ENCODE measurements at regions not wholly inside any gene's neighbourhood (a gene's known extent, or its start where the extent isn't known, plus 50 kb on each side); places are given as distances from the start of the nearest gene placed in this dataset.
"Not testable (repeated sequence)": the region's sequence is repeated elsewhere in the genome, so short reads cannot be mapped to it uniquely, and the experiment has no call there.

DNA sequence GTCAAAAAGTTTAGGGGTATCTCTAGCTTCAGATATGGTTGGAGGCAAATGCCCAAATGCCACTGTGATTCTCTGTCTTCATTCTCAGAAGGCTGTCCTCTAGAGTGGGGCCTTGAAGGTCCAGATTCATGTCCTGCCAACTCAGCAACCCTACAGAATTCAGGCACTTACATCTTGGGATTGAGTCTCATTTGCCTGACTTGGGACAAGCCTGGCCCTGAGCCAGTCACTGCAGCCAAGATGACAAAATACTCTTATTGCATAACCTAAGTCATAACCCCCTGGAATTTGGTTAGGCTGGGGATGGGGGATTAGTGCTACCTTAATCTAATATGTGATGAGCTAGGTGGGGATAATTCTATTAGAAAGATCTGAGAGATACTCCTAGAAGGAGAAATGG, 100.5 kb downstream of the AREG start:
- H3K9ac ChIP-seq (ENCODE audit: low read length), result no peak overlapping the region
- no peaks in the 10 kb centered on the region for H3K36me3 ChIP-seq (ENCODE audit: control insufficient read depth, insufficient read depth, low read length, severe bottlenecking)
- peaks cover 29% of the 10 kb centered on the region for H3K4me1 ChIP-seq (ENCODE audit: control insufficient read depth, insufficient read depth, low read length)
- no peaks in the 10 kb centered on the region for H3K27me3 ChIP-seq (replicated peaks; ENCODE audit: control insufficient read depth, insufficient read depth, low read length)
- DNase-seq (ENCODE audit: low read depth), result peak; percentile 57
- H3K9me3 ChIP-seq (ENCODE audit: control insufficient read depth, low read length), result no peaks in the 10 kb centered on the region
- H3K4me3 ChIP-seq (ENCODE audit: low read length), result no peak overlapping the region

GRCh38 chr4:74546057-74546456, 101.1 kb downstream of the AREG start:
- H3K4me3 ChIP-seq (ENCODE audit: low read length), result no peak overlapping the region
- no peaks in the 10 kb centered on the region for H3K27me3 ChIP-seq (replicated peaks; ENCODE audit: control insufficient read depth, insufficient read depth, low read length)
- H3K9ac ChIP-seq (ENCODE audit: low read length), result no peak overlapping the region
- no peaks in the 10 kb centered on the region for H3K36me3 ChIP-seq (ENCODE audit: control insufficient read depth, insufficient read depth, low read length, severe bottlenecking)
- peaks cover 25% of the 10 kb centered on the region for H3K4me1 ChIP-seq (ENCODE audit: control insufficient read depth, insufficient read depth, low read length)
- DNase-seq (ENCODE audit: low read depth), result peak; percentile 73
- no peaks in the 10 kb centered on the region for H3K9me3 ChIP-seq (ENCODE audit: control insufficient read depth, low read length)

- Histone ChIP-seq H3K4me1 (ENCODE audit: control insufficient read depth, insufficient read depth, low read length) (peaks cover 25% of the 10 kb centered on the region), H3K36me3 (ENCODE audit: control insufficient read depth, insufficient read depth, low read length, severe bottlenecking) (no peaks in the 10 kb centered on the region), H3K9ac (ENCODE audit: low read length) (no peak overlapping the region), H3K4me3 (ENCODE audit: low read length) (no peak overlapping the region), H3K9me3 (ENCODE audit: control insufficient read depth, low read length) (no peaks in the 10 kb centered on the region), H3K27me3 (replicated peaks; ENCODE audit: control insufficient read depth, insufficient read depth, low read length) (no peaks in the 10 kb centered on the region)
- DNase-seq (ENCODE audit: low read depth), result no peak
These were observed 102.1 kb downstream of the AREG start for GRCh38 chr4:74547042-74547441.

- no peak overlapping the region for H3K9ac ChIP-seq (ENCODE audit: low read length)
- H3K36me3 ChIP-seq (ENCODE audit: control insufficient read depth, insufficient read depth, low read length, severe bottlenecking), result no peaks in the 10 kb centered on the region
- H3K4me1 ChIP-seq (ENCODE audit: control insufficient read depth, insufficient read depth, low read length), result peaks cover 25% of the 10 kb centered on the region
- no peaks in the 10 kb centered on the region for H3K27me3 ChIP-seq (replicated peaks; ENCODE audit: control insufficient read depth, insufficient read depth, low read length)
- H3K4me3 ChIP-seq (ENCODE audit: low read length), result no peak overlapping the region
- H3K9me3 ChIP-seq (ENCODE audit: control insufficient read depth, low read length), result no peaks in the 10 kb centered on the region
- no peak for DNase-seq (ENCODE audit: low read depth)
These were observed 103.6 kb downstream of the AREG start for GRCh38 chr4:74548561-74548960.

DNA sequence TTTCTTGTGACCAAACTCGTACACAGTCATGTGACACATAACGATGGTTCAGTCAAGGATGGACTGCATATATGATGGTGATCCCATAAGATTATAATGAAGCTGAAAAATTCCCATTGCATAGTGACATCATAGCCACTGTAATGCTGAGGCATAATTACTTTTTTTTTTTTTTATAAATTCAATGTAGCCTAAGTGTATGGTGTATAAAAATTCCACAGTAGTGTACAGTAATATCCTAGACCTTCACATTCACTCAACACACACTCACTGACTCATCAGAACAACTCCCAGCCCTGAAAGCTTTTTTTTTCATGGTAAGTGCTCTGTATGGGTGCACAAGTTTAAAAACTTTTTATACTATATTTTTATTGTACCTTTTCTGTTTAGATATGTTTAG, 105.0 kb downstream of the AREG start:
- Histone ChIP-seq H3K36me3 (ENCODE audit: control insufficient read depth, insufficient read depth, low read length, severe bottlenecking) (no peaks in the 10 kb centered on the region), H3K4me3 (ENCODE audit: low read length) (no peak overlapping the region), H3K27me3 (replicated peaks; ENCODE audit: control insufficient read depth, insufficient read depth, low read length) (no peaks in the 10 kb centered on the region), H3K9me3 (ENCODE audit: control insufficient read depth, low read length) (no peaks in the 10 kb centered on the region), H3K4me1 (ENCODE audit: control insufficient read depth, insufficient read depth, low read length) (peaks cover 17% of the 10 kb centered on the region), H3K9ac (ENCODE audit: low read length) (no peak overlapping the region)
- DNase-seq (ENCODE audit: low read depth), result no peak

DNA sequence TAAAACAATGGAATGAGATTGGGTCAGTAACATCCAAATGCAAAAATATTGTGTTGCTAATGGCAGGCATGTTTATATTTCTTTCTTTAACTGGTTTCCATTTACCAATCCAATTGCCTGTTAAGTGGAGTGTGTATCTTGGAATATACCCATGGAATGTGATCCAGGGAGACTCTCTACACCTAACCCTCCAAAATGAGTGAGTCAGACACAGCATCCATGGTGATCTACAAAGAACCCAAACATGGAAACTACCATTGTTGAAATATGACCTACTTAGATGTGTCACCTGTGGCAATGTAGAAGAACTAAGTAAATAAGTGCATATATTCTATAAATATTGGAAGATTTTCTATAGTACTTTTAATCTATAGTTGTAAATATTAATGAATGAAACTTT, 110.3 kb downstream of the AREG start:
- Histone ChIP-seq H3K36me3 (ENCODE audit: control insufficient read depth, insufficient read depth, low read length, severe bottlenecking) (no peaks in the 10 kb centered on the region), H3K9ac (ENCODE audit: low read length) (no peak overlapping the region), H3K9me3 (ENCODE audit: control insufficient read depth, low read length) (peaks cover 5% of the 10 kb centered on the region), H3K4me1 (ENCODE audit: control insufficient read depth, insufficient read depth, low read length) (no peaks in the 10 kb centered on the region), H3K27me3 (replicated peaks; ENCODE audit: control insufficient read depth, insufficient read depth, low read length) (no peaks in the 10 kb centered on the region), H3K4me3 (ENCODE audit: low read length) (no peak overlapping the region)
- no peak for DNase-seq (ENCODE audit: low read depth)

DNA sequence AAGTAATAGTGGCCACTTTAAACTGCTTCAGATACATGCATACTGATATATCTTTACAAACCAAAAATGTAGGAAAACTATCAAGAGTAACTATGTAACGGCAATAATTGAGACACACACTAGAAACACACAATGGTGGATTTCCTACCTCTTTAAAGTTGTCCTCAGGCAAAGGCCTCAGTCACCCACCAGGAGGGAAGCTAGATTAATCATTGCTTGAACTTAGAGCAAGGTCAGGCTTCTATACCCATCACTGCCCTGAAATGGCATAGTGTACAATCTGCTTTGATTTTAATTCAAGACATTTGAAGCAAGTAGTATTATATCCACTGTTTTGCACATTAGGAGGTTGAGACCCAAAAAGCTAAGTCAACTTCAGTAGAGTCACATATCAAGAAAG, 110.9 kb downstream of the AREG start:
- no peaks in the 10 kb centered on the region for H3K27me3 ChIP-seq (replicated peaks; ENCODE audit: control insufficient read depth, insufficient read depth, low read length)
- no peak overlapping the region for H3K9ac ChIP-seq (ENCODE audit: low read length)
- peaks cover 5% of the 10 kb centered on the region for H3K9me3 ChIP-seq (ENCODE audit: control insufficient read depth, low read length)
- no peaks in the 10 kb centered on the region for H3K4me1 ChIP-seq (ENCODE audit: control insufficient read depth, insufficient read depth, low read length)
- H3K36me3 ChIP-seq (ENCODE audit: control insufficient read depth, insufficient read depth, low read length, severe bottlenecking), result no peaks in the 10 kb centered on the region
- H3K4me3 ChIP-seq (ENCODE audit: low read length), result no peak overlapping the region
- DNase-seq (ENCODE audit: low read depth), result no peak

- DNase-seq (ENCODE audit: low read depth), result no peak
- no peak overlapping the region for H3K4me3 ChIP-seq (ENCODE audit: low read length)
- no peaks in the 10 kb centered on the region for H3K36me3 ChIP-seq (ENCODE audit: control insufficient read depth, insufficient read depth, low read length, severe bottlenecking)
- no peak overlapping the region for H3K9ac ChIP-seq (ENCODE audit: low read length)
- no peaks in the 10 kb centered on the region for H3K27me3 ChIP-seq (replicated peaks; ENCODE audit: control insufficient read depth, insufficient read depth, low read length)
- H3K4me1 ChIP-seq (ENCODE audit: control insufficient read depth, insufficient read depth, low read length), result no peaks in the 10 kb centered on the region
- H3K9me3 ChIP-seq (ENCODE audit: control insufficient read depth, low read length), result peaks cover 8% of the 10 kb centered on the region
These were observed 114.9 kb downstream of the AREG start for GRCh38 chr4:74559853-74560252.

DNA sequence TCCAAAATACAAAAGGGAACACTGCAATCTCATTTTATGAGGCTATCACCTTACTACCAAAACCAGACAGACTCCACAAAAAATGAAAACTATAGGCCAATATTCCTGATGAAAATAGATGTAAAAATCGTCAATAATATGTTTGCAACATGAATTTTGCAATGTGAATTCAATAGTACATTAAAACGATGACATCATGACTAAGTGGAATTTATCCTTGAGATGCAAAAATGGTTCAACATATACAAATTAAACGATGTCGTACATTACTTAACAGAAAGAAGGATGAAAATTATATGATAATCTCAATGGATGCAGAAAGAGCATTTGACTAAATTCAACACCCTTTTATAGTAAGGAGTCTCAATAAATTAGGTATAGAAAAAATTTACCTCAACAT, 123.0 kb downstream of the AREG start:
- Histone ChIP-seq H3K27me3 (replicated peaks; ENCODE audit: control insufficient read depth, insufficient read depth, low read length) (no peaks in the 10 kb centered on the region), H3K4me1 (ENCODE audit: control insufficient read depth, insufficient read depth, low read length) (no peaks in the 10 kb centered on the region), H3K9ac (ENCODE audit: low read length) (no peak overlapping the region), H3K36me3 (ENCODE audit: control insufficient read depth, insufficient read depth, low read length, severe bottlenecking) (no peaks in the 10 kb centered on the region), H3K9me3 (ENCODE audit: control insufficient read depth, low read length) (peaks cover 17% of the 10 kb centered on the region), H3K4me3 (ENCODE audit: low read length) (no peak overlapping the region)
- DNase-seq (ENCODE audit: low read depth), result no peak

GRCh38 chr4:74570095-74570494, 125.2 kb downstream of the AREG start:
- no peak for DNase-seq (ENCODE audit: low read depth)
- H3K9ac ChIP-seq (ENCODE audit: low read length), result no peak overlapping the region
- no peaks in the 10 kb centered on the region for H3K36me3 ChIP-seq (ENCODE audit: control insufficient read depth, insufficient read depth, low read length, severe bottlenecking)
- no peaks in the 10 kb centered on the region for H3K27me3 ChIP-seq (replicated peaks; ENCODE audit: control insufficient read depth, insufficient read depth, low read length)
- H3K4me1 ChIP-seq (ENCODE audit: control insufficient read depth, insufficient read depth, low read length), result no peaks in the 10 kb centered on the region
- H3K4me3 ChIP-seq (ENCODE audit: low read length), result no peak overlapping the region
- peaks cover 14% of the 10 kb centered on the region for H3K9me3 ChIP-seq (ENCODE audit: control insufficient read depth, low read length)

GRCh38 chr4:74578329-74578728, 133.4 kb downstream of the AREG start:
- Histone ChIP-seq H3K4me3 (ENCODE audit: low read length) (no peak overlapping the region), H3K9ac (ENCODE audit: low read length) (no peak overlapping the region), H3K27me3 (replicated peaks; ENCODE audit: control insufficient read depth, insufficient read depth, low read length) (no peaks in the 10 kb centered on the region), H3K4me1 (ENCODE audit: control insufficient read depth, insufficient read depth, low read length) (peaks cover 5% of the 10 kb centered on the region), H3K9me3 (ENCODE audit: control insufficient read depth, low read length) (no peaks in the 10 kb centered on the region), H3K36me3 (ENCODE audit: control insufficient read depth, insufficient read depth, low read length, severe bottlenecking) (no peaks in the 10 kb centered on the region)
- no peak for DNase-seq (ENCODE audit: low read depth)

GRCh38 chr4:74578865-74579264, 133.9 kb downstream of the AREG start:
- not testable (repeated sequence) for H3K27me3 ChIP-seq (replicated peaks; ENCODE audit: control insufficient read depth, insufficient read depth, low read length); H3K9ac ChIP-seq (ENCODE audit: low read length); H3K36me3 ChIP-seq (ENCODE audit: control insufficient read depth, insufficient read depth, low read length, severe bottlenecking); H3K9me3 ChIP-seq (ENCODE audit: control insufficient read depth, low read length); DNase-seq (ENCODE audit: low read depth); H3K4me3 ChIP-seq (ENCODE audit: low read length)
- peaks cover 10% of the 10 kb centered on the region for H3K4me1 ChIP-seq (ENCODE audit: control insufficient read depth, insufficient read depth, low read length)
